GM12865 (cell line): ENCODE measurements at regions not wholly inside any gene's neighbourhood (a gene's known extent, or its start where the extent isn't known, plus 50 kb on each side); places are given as distances from the start of the nearest gene placed in this dataset.

Experiments used
- DNase-seq: peaks from one replicate; pipeline ENCODE4 v3.0.0; 2010; ENCODE audit warnings: low read depth
- H3K4me3 ChIP-seq: 2 replicates; pipeline ENCODE4 v1.5.1; 2011; ENCODE audit warnings: mild to moderate bottlenecking, low read depth, low read length, control low read depth
- CTCF ChIP-seq: IDR thresholded peaks from 2 replicates; pipeline ENCODE4 v1.5.1; 2011; ENCODE audit warnings: low read length, control low read depth, low read depth, inconsistent platforms; ENCODE audit not compliant: insufficient read depth; ENCODE audit errors: missing control alignments

DNA sequence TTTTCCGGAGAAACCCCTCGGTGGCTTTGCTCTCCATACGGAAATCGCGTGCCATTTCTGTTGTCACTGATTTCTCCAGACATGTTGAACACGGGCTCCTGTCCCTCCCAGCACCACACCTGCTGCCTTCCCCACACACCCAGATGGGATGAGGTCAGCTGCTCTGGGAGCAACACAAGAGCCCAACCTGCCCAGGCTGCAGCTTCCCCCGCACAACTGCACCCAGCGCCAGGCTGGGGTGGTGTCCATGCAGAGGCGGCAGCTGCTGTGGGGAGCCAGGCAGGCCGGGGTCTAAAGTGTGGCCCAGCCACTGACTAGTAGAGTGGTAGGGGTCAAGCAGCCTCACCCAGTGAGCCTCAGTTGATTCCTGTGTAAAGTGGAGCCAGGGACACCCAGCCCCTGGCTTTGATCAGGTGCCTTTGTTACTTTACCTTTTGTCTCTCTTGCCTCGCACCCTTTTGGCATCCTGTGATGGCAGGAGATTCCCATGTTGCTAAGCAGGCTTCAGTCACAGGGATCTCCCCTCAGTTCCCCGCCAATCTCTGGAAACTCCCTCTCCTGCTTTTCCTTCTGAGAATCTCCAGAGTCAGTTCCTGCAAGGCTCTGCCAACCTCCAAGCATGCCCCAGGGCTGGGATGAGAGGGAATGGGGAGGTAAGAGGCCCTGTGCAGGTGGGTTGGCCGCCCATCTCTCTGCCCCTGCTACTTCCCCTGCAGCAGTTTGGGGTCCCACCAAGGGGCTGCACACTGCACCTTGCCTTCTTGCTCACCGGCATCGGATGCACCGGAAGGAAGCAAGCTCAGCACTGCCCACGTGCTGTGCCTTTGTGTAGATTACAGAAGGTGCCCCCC lies 91.8 kb upstream of the ALDH1A3 start:
- H3K4me3 ChIP-seq: no peak overlapping the region
- DNase-seq: no peak
- TF ChIP-seq CTCF: no peak

GRCh38 chr15:100788418-100789105 lies 91.1 kb upstream of the ALDH1A3 start:
- no peak for TF ChIP-seq CTCF
- DNase-seq: no peak
- H3K4me3 ChIP-seq: no peak overlapping the region

- TF ChIP-seq CTCF: no peak
- H3K4me3 ChIP-seq: no peak overlapping the region
- no peak for DNase-seq
These were observed 88.8 kb upstream of the ALDH1A3 start for GRCh38 chr15:100790786-100791265.

DNA sequence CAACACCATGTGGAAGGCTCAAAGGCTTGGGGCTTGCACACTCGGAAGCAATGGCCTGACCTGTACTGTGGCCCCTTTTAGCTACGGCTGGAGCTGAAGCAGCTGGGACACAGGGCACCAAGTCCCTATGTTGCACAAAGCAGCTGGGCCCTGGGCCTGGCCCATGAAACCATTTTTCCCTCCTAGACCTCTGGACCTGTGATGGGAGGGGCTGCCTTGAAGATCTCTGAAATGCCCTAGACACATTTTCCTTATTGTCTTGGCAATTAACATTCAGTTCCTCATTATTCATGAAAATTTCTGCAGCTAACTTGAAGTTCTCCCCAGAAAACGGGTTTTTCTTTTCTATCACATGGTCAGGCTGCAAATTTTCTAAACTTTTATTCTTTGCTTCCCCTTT lies 85.6 kb upstream of the ALDH1A3 start:
- no peak overlapping the region for H3K4me3 ChIP-seq
- TF ChIP-seq CTCF: no peak
- DNase-seq: no peak

- TF ChIP-seq CTCF: no peak
- DNase-seq: no peak
- H3K4me3 ChIP-seq: no peak overlapping the region
These were observed 78.3 kb upstream of the ALDH1A3 start for GRCh38 chr15:100801256-100801900.

GRCh38 chr15:100802421-100803170 lies 77.0 kb upstream of the ALDH1A3 start:
- no peak for DNase-seq
- no peak overlapping the region for H3K4me3 ChIP-seq
- no peak for TF ChIP-seq CTCF
